Left renal cortex interstitium (tissue), 4 donors: ENCODE measurements at regions not wholly inside any gene's neighbourhood (a gene's known extent, or its start where the extent isn't known, plus 50 kb on each side); places are given as distances from the start of the nearest gene placed in this dataset.
"Not testable (repeated sequence)": the region's sequence is repeated elsewhere in the genome, so short reads cannot be mapped to it uniquely, and the experiment has no call there.

Source experiments
- DNase-seq, 4 donors: peaks; one replicate each; pipeline ENCODE4 v3.0.0-alpha.2; 2013; ENCODE audit warnings: low read depth in 4 of 4, low spot score in 2 of 4, missing footprints in 1 of 4

- DNase-seq = no peak
Measured at GRCh38 chr3:43818229-43818628, 127.5 kb downstream of the ABHD5 start.

DNA sequence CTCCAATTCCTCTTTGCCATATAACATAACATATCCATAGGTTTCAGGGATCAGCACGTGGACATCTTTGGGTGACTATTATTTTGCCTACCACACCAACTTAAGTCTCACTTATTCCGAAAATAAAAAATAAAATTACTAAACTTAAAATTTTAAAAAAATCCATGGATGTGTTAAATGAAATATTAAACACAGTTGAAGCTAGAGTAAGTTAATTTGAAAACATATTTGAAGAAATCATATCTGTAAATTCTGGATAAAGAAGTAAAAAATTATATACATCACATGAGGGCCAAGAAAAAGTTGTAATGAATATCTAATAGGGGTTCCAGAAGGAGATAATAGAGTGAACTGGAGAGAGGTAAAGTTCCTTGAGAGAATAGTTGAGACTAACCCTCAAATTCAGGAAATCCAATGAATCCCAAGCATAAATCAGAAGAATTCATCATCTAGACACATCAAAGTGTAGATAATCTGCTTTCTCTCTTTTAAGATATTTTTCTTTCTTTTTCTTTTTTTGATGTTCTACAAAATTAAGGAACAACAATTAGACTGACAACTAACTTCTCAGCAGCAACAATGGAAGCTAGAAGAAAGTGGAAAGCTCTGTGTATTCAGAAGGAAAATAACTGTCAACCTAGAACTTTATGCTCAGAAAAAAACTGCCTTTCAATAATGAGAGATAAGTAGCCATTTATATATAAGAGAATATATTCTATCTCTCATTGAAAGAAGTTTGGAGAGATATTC, 147.4 kb downstream of the ABHD5 start:
- no peak for DNase-seq

GRCh38 chr3:43838877-43839276, 148.1 kb downstream of the ABHD5 start:
- DNase-seq = no peak

DNA sequence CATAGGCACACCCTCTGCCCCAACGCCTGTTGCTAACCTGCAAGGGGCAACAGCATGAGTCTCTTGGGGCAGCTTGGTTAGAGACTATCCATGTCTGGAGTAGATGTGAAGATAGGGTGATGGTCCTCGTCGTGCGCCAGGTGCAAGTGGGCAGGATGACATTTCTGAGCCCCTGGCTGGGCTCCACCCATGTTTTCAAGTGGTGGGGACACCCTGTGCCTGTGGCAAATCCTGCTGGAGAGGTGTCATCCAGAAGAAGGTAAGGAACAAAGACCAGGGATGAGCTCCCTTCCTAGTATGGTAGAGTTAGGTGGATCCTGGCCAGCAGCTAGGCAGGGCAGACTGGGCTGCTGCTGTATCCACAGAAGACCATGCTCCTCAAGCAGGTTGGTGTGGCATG, 152.6 kb downstream of the ABHD5 start:
- no peak for DNase-seq

DNA sequence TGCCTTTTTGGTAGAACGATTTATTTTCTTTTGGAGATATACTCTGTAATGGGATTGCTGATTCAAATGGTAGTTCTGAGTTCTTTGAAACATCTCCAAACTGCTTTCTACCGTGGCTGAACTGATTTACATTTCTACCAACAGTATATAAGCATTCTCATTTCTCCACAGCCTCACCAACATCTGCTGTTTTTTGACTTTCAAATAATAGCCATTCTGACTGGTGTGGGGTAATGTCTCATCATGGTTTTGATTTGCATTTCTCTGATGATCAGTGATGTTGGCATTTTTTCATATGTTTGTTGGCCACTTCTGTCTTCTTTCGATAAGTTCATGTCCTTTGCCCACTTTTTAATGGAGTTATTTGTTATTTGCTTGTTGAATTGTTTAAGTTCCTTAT, 154.0 kb downstream of the ABHD5 start:
- no peak for DNase-seq

DNA sequence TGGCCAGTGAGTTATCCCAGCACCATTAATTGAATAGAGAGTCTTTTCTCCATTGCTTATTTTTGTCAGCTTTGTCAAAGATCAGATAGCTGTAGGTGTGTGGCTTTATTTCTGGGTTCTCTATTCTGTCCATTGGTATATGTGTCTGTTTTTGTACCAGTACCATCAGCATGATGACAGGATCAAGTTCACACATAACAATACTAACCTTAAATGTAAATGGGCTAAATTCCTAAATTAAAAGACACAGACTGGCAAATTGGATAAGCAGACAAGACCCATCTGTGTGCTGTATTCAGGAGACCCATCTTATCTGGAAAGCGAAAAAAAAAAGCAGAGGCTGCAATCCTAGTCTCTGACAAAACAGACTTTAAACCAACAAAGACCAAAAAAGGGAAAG, 154.8 kb downstream of the ABHD5 start:
- not testable (repeated sequence) for DNase-seq

- DNase-seq = no peak
Measured at GRCh38 chr3:43852066-43852465, 161.3 kb downstream of the ABHD5 start.

- no peak for DNase-seq
Measured at GRCh38 chr3:43854283-43854682, 163.5 kb downstream of the ABHD5 start.

DNA sequence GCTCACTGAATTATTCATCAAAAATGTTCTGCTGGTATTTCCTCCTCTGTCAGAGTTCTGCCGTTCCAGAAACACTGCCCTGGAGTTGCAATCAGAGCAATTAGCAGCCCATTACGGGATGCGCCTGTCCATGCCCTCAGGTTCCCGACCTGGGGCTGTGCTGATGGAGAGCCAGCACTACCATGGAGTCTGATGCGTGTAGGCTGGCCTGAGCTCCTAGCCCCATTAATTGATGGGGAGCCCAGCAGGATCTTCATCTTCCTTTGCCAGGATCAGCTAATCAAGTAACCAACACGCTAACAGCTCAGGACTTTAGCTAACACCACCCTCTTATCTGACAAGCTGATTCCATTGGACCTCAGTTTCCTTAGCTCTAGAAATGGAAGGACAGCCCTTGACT, 164.2 kb downstream of the ABHD5 start:
- no peak for DNase-seq

GRCh38 chr3:43855674-43856299, 165.0 kb downstream of the ABHD5 start:
- peak in 1 of 4 donors; percentile 29 for DNase-seq

DNA sequence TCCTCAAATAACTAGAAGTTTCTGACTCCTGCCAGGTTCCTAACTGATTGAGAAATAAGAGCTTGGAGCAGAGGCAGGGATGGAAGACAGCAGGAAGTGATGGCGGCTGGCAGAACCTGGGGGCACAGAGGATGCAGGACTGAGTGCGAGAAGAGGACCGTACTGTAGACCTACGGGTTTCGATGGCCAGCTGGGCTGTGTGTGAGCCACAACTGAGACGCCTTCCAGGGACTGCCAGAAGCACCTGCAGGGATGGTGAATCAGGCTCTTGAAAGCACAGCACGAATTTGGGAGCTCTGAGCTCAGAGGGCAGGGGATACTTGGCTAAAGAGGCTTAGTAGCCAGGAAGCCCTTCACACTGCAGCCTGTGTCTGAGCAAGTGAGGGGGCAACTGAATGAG, 165.6 kb downstream of the ABHD5 start:
- no peak for DNase-seq

DNA sequence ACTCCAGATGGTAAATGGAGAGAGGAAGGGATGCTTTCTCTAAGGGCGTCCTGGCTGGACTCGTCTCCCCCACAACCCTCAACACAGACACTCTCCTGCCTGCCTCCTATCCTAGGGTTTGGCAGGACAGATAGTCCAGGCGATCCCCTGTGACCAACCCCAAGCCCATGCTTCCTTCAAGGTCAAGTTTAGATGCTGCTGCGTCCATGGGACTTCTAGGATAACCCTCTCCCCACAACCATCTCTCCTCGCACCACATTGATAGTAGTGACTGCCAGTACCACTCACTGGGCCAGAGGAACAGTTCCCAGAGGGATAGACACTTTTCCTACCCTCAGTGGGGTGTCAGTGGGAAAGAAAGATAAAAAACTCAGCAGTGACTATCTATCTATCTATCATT, 166.0 kb downstream of the ABHD5 start:
- no peak for DNase-seq

- DNase-seq = no peak
Measured at GRCh38 chr3:43857361-43858293, 166.9 kb downstream of the ABHD5 start.

GRCh38 chr3:43858294-43858701, 167.6 kb downstream of the ABHD5 start:
- no peak for DNase-seq

- no peak for DNase-seq
Measured at GRCh38 chr3:43859766-43860165, 169.0 kb downstream of the ABHD5 start.

DNA sequence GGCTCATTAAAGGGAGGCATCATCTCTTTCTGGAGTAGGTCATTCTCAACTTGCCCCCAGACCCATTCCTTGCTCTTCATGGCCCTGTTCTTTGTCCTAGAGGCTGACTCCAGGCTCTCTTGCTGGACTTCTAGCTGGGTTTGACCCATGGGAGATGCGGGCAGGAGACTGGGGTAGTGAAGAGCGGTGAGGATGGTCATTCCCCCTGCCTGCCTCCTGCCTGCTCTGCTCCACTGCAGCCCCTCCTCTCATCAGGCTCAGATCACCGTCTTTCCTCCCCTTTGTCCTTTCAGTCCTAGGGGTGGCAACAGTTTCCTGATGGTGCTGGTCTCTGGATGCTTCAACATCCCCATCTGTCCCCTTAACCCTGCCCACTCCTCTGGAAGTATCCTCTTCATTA, 170.9 kb downstream of the ABHD5 start:
- no peak for DNase-seq

DNA sequence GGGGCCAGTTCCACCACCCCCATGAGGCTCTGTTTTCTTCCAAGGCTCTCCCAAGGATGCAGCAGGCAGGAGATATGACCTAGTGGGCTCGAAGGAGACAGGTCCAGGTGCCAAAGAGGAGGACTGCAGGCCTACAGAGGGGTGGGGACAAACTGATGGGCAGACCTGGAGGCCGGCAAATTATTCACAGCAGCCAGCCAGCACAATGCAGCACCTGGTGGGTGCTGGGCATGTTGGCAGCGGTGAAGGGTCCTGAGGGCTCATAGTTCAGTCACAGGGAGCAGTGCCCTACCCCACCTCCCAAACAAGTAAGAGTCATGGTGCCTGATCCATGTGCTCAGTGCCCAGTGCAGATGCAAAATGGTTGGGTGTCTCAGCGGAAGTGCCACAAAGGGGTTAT, 171.7 kb downstream of the ABHD5 start:
- DNase-seq = no peak

- no peak for DNase-seq
Measured at GRCh38 chr3:43862992-43863805, 172.5 kb downstream of the ABHD5 start.

GRCh38 chr3:43863966-43864933, 173.5 kb downstream of the ABHD5 start:
- no peak for DNase-seq
